ENCODE measurements at regions not wholly inside any gene's neighbourhood (a gene's known extent, or its start where the extent isn't known, plus 50 kb on each side); places are given as distances from the start of the nearest gene placed in this dataset.

GRCh38 chrX:4764888-4765287 is 1051.4 kb upstream of the PRKX start:
- ChIA-PET CTCF (interaction anchor here (0.6 kb wide), 1 partner anchor 1718 kb away, joined by 3 read pairs; no protein-coding TSS in a partner anchor), POLR2A (ENCODE audit: low non-redundant PET) (no interaction called here)
- no peak for TF ChIP-seq CTCF (conservative IDR thresholded peaks at IDR 0.05; ENCODE audit: low read depth)
- no peak overlapping the region for H3K27ac ChIP-seq
- peak; percentile 0 for DNase-seq (ENCODE audit: low spot score)

GRCh38 chrX:4762196-4762595 is 1048.7 kb upstream of the PRKX start:
- CTCF ChIA-PET = no interaction called here
- no peak overlapping the region for H3K27ac ChIP-seq
- TF ChIP-seq CTCF (conservative IDR thresholded peaks at IDR 0.05; ENCODE audit: low read depth) = no peak
- no peak for DNase-seq (ENCODE audit: low spot score)
- POLR2A ChIA-PET (ENCODE audit: low non-redundant PET) = no interaction called here

- no peak for DNase-seq (ENCODE audit: low spot score)
- ChIA-PET POLR2A (ENCODE audit: low non-redundant PET) (no interaction called here), CTCF (no interaction called here)
- no peak overlapping the region for H3K27ac ChIP-seq
- no peak for TF ChIP-seq CTCF (conservative IDR thresholded peaks at IDR 0.05; ENCODE audit: low read depth)
Observed at GRCh38 chrX:4754878-4755604, 1041.6 kb upstream of the PRKX start.

GRCh38 chrX:4741024-4741423 is 1027.6 kb upstream of the PRKX start:
- TF ChIP-seq CTCF (conservative IDR thresholded peaks at IDR 0.05; ENCODE audit: low read depth) = no peak
- DNase-seq (ENCODE audit: low spot score) = no peak
- ChIA-PET CTCF (interaction anchor here (0.6 kb wide), 1 partner anchor 1405 kb away, joined by 3 read pairs; no protein-coding TSS in a partner anchor), POLR2A (ENCODE audit: low non-redundant PET) (no interaction called here)
- no peak overlapping the region for H3K27ac ChIP-seq

GRCh38 chrX:4735299-4735698 is 1021.9 kb upstream of the PRKX start:
- no peak for TF ChIP-seq CTCF (conservative IDR thresholded peaks at IDR 0.05; ENCODE audit: low read depth)
- DNase-seq (ENCODE audit: low spot score) = no peak
- H3K27ac ChIP-seq = no peak overlapping the region
- CTCF ChIA-PET = no interaction called here
- POLR2A ChIA-PET (ENCODE audit: low non-redundant PET) = no interaction called here

- no peak overlapping the region for H3K27ac ChIP-seq
- ChIA-PET POLR2A (ENCODE audit: low non-redundant PET) (no interaction called here), CTCF (no interaction called here)
- no peak for TF ChIP-seq CTCF (conservative IDR thresholded peaks at IDR 0.05; ENCODE audit: low read depth)
- DNase-seq (ENCODE audit: low spot score) = peak; percentile 5
Observed at GRCh38 chrX:4710618-4711433, 997.4 kb upstream of the PRKX start.
